ENCODE measurements at regions not wholly inside any gene's neighbourhood (a gene's known extent, or its start where the extent isn't known, plus 50 kb on each side); places are given as distances from the start of the nearest gene placed in this dataset.

DNA sequence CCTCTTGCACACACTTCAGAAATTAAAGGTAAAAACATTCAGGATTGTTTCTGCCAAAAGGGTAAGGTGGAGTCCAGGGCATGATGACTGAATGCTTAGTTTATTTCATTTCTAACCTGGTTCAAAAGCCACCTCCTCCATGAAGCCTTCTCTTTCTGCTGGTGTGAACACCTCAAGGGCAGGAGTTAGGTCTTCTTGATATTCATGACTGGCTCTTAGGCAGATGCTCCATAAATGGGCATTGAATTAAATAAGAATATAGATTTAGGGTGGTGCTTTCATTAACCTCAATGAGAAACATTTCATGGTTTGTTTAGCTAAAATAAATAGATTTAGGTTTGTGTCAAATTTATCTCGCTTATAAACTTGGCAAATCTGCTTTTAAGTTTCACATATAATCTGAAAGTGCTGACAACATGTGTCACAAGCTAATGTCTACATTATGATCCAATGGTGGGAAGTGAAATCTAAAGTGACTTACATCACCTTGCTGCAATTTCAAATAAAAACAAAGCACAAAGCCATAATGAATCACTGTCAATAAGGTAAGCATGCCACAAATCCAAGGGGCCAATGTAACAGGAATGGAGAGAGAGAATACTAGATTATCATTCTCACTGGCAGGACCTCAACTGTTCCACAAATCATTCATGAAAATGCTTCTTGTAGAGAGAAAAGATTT lies 72.7 kb upstream of the GRIP1 start:
- H3K4me3 ChIP-seq (ENCODE audit: low read length) = no peak overlapping the region
- Mint-ChIP-seq H3K9me3 (no peaks in the 10 kb centered on the region), H3K4me1 (ENCODE audit: low read depth) (peaks cover 7% of the 10 kb centered on the region), H3K36me3 (ENCODE audit: low read depth) (no peaks in the 10 kb centered on the region), H3K27ac (no peak overlapping the region), H3K27me3 (peaks cover 4% of the 10 kb centered on the region), H3K4me3 (no peak overlapping the region)
- no peak overlapping the region for H3K27ac ChIP-seq (ENCODE audit: low read depth in 1 of 2, low read length in 2 of 2)
- ATAC-seq (ENCODE audit: poor library complexity) (no peak), DNase-seq (no peak)
- no peaks in the 10 kb centered on the region for H3K4me1 ChIP-seq (ENCODE audit: insufficient read depth, low read length)
- CTCF ChIA-PET = interaction anchor here (1.1 kb wide), 1 partner anchor 11 kb away, joined by 3 read pairs; no protein-coding TSS in a partner anchor
- peaks cover 0 to 4% of the 10 kb centered on the region in 2 experiments for H3K27me3 ChIP-seq (ENCODE audit: control insufficient read depth in 1 of 2, insufficient read depth in 2 of 2, low read length in 2 of 2)
- intact Hi-C loops (cut with DNase I, micrococcal nuclease) = no loop called here
- TF ChIP-seq, protein P1, sequence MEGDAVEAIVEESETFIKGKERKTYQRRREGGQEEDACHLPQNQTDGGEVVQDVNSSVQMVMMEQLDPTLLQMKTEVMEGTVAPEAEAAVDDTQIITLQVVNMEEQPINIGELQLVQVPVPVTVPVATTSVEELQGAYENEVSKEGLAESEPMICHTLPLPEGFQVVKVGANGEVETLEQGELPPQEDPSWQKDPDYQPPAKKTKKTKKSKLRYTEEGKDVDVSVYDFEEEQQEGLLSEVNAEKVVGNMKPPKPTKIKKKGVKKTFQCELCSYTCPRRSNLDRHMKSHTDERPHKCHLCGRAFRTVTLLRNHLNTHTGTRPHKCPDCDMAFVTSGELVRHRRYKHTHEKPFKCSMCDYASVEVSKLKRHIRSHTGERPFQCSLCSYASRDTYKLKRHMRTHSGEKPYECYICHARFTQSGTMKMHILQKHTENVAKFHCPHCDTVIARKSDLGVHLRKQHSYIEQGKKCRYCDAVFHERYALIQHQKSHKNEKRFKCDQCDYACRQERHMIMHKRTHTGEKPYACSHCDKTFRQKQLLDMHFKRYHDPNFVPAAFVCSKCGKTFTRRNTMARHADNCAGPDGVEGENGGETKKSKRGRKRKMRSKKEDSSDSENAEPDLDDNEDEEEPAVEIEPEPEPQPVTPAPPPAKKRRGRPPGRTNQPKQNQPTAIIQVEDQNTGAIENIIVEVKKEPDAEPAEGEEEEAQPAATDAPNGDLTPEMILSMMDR (IDR thresholded peaks at IDR 0.05) = no peak
- POLR2A ChIA-PET = no interaction called here
- no peaks in the 10 kb centered on the region for H3K9me3 ChIP-seq (ENCODE audit: control insufficient read depth in 1 of 2, insufficient read depth in 1 of 2, low read length in 2 of 2)
- H3K36me3 ChIP-seq (ENCODE audit: insufficient read depth, low read length) = no peaks in the 10 kb centered on the region

DNA sequence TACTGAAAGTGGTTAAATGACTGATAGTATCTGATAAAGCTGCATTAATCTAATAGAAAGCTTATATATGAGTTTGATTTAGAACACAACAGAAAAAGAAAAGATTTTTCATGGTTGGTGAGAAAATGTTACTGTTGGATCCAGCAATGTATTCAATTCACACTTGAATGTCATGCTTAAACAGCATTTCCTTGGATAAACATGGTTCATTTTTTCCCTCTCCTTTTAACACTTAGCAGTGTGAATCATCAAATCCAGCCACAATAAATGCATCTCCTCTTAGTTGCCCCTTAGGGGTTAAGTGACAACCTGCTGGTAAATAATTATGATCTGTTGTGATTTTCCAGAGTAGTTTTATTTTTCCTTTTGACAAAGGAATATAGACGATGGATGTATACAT lies 74.9 kb upstream of the GRIP1 start:
- Mint-ChIP-seq H3K4me3 (no peak overlapping the region), H3K9me3 (no peaks in the 10 kb centered on the region)
- TF ChIP-seq, protein P1 (IDR thresholded peaks at IDR 0.05) = no peak

GRCh38 chr12:66755727-66756395 lies 77.0 kb upstream of the GRIP1 start:
- CTCF ChIA-PET = no interaction called here
- POLR2A ChIA-PET = no interaction called here

More for the DNA sequence above, 74.9 kb upstream of the GRIP1 start:
- H3K4me3 ChIP-seq (ENCODE audit: low read length) = no peak overlapping the region
- H3K9me3 ChIP-seq (ENCODE audit: control insufficient read depth in 1 of 2, insufficient read depth in 1 of 2, low read length in 2 of 2) = no peaks in the 10 kb centered on the region
- no peaks in the 10 kb centered on the region for H3K36me3 Mint-ChIP-seq (ENCODE audit: low read depth)
- ATAC-seq (ENCODE audit: poor library complexity) (no peak), DNase-seq (no peak)
- ChIA-PET CTCF (no interaction called here), POLR2A (interaction anchor here (0.6 kb wide), 1 partner anchor 447 kb away, joined by 4 read pairs; no protein-coding TSS in a partner anchor)
- no peaks in the 10 kb centered on the region for H3K36me3 ChIP-seq (ENCODE audit: insufficient read depth, low read length)
- H3K27ac Mint-ChIP-seq = no peak overlapping the region
- H3K4me1 ChIP-seq (ENCODE audit: insufficient read depth, low read length) = no peaks in the 10 kb centered on the region
- peaks cover 4% of the 10 kb centered on the region for H3K27me3 Mint-ChIP-seq
- peaks cover 7% of the 10 kb centered on the region for H3K4me1 Mint-ChIP-seq (ENCODE audit: low read depth)
- H3K27ac ChIP-seq (ENCODE audit: low read depth in 1 of 2, low read length in 2 of 2) = no peak overlapping the region
- H3K27me3 ChIP-seq (ENCODE audit: control insufficient read depth in 1 of 2, insufficient read depth in 2 of 2, low read length in 2 of 2) = peaks cover 0 to 4% of the 10 kb centered on the region in 2 experiments
- intact Hi-C loops (cut with DNase I, micrococcal nuclease) = no loop called here

More at GRCh38 chr12:66755727-66756395, 77.0 kb upstream of the GRIP1 start:
- DNase-seq (no peak), ATAC-seq (ENCODE audit: poor library complexity) (no peak)
- TF ChIP-seq, protein P1 (IDR thresholded peaks at IDR 0.05) = no peak
- Mint-ChIP-seq H3K4me1 (ENCODE audit: low read depth) (peaks cover 7% of the 10 kb centered on the region), H3K27ac (no peak overlapping the region), H3K9me3 (no peaks in the 10 kb centered on the region), H3K36me3 (ENCODE audit: low read depth) (no peaks in the 10 kb centered on the region), H3K4me3 (no peak overlapping the region), H3K27me3 (peaks cover 4% of the 10 kb centered on the region)
- Histone ChIP-seq H3K4me1 (ENCODE audit: insufficient read depth, low read length) (no peaks in the 10 kb centered on the region), H3K36me3 (ENCODE audit: insufficient read depth, low read length) (no peaks in the 10 kb centered on the region), H3K27me3 (ENCODE audit: control insufficient read depth in 1 of 2, insufficient read depth in 2 of 2, low read length in 2 of 2) (no peaks in the 10 kb centered on the region), H3K4me3 (ENCODE audit: low read length) (no peak overlapping the region), H3K27ac (ENCODE audit: low read depth in 1 of 2, low read length in 2 of 2) (no peak overlapping the region), H3K9me3 (ENCODE audit: control insufficient read depth in 1 of 2, insufficient read depth in 1 of 2, low read length in 2 of 2) (no peaks in the 10 kb centered on the region)
- intact Hi-C loops (cut with DNase I, micrococcal nuclease) = no loop called here
